GM23248 (cell line): ENCODE measurements at regions not wholly inside any gene's neighbourhood (a gene's known extent, or its start where the extent isn't known, plus 50 kb on each side); places are given as distances from the start of the nearest gene placed in this dataset.

Experiments
- DNase-seq: peaks from one replicate; pipeline ENCODE4 v3.0.0-alpha.2; 2015
- H2AFZ ChIP-seq: fragments of 200-600 bp; sonication (generic); 2 replicates; pipeline ENCODE4 v1.6.1; 2016; ENCODE audit warnings: antibody characterized with exemption
- H3F3A ChIP-seq: fragments of 200-600 bp; sonication (generic); 2 replicates; pipeline ENCODE4 v1.6.1; 2016; ENCODE audit warnings: mild to moderate bottlenecking, antibody characterized with exemption, mixed run types; ENCODE audit not compliant: insufficient read depth
- H3K27ac ChIP-seq: fragments of 200-600 bp; sonication (generic); 2 replicates; pipeline ENCODE4 v1.5.1; 2016; ENCODE audit warnings: mild to moderate bottlenecking
- H3K27me3 ChIP-seq: fragments of 200-600 bp; sonication (generic); replicated peaks from 2 replicates; pipeline ENCODE4 v1.6.1; 2016; ENCODE audit warnings: mild to moderate bottlenecking; ENCODE audit not compliant: insufficient read depth
- H3K36me3 ChIP-seq: fragments of 200-600 bp; sonication (generic); 2 replicates; pipeline ENCODE4 v1.6.1; 2016; ENCODE audit warnings: low read depth, mild to moderate bottlenecking
- H3K4me1 ChIP-seq: fragments of 200-600 bp; sonication (generic); 2 replicates; pipeline ENCODE4 v1.6.1; 2016; ENCODE audit warnings: mild to moderate bottlenecking; ENCODE audit not compliant: insufficient read depth
- H3K4me2 ChIP-seq: fragments of 200-600 bp; sonication (generic); one replicate; pipeline ENCODE4 v1.6.1; 2016; ENCODE audit warnings: mild to moderate bottlenecking; ENCODE audit not compliant: unreplicated experiment
- H3K4me3 ChIP-seq: fragments of 200-600 bp; sonication (generic); 2 replicates; pipeline ENCODE4 v1.5.1; 2016; ENCODE audit warnings: mild to moderate bottlenecking
- H3K79me2 ChIP-seq: fragments of 200-600 bp; sonication (generic); 2 replicates; pipeline ENCODE4 v1.6.1; 2016; ENCODE audit warnings: mild to moderate bottlenecking; ENCODE audit not compliant: insufficient read depth
- H3K9ac ChIP-seq: fragments of 200-600 bp; sonication (generic); 2 replicates; pipeline ENCODE4 v1.6.1; 2016; ENCODE audit warnings: mild to moderate bottlenecking
- H3K9me2 ChIP-seq: fragments of 200-600 bp; sonication (generic); 2 replicates; pipeline ENCODE4 v1.6.1; 2016; ENCODE audit warnings: mixed run types, mild to moderate bottlenecking, moderate library complexity; ENCODE audit not compliant: insufficient read depth
- H3K9me3 ChIP-seq: fragments of 200-600 bp; sonication (generic); one replicate; pipeline ENCODE4 v1.6.1; 2017; ENCODE audit warnings: low read depth
- H4K20me1 ChIP-seq: fragments of 200-600 bp; sonication (generic); 2 replicates; pipeline ENCODE4 v1.6.0; 2016; ENCODE audit not compliant: insufficient read depth
- EZH2 ChIP-seq: fragments of 200-600 bp; sonication (generic); IDR thresholded peaks from 2 replicates; pipeline ENCODE4 v1.6.1; 2018; ENCODE audit warnings: antibody characterized with exemption, mild to moderate bottlenecking; ENCODE audit not compliant: insufficient read depth, poor library complexity, severe bottlenecking
- EZH2phosphoT487 ChIP-seq: fragments of 200-600 bp; sonication (generic); IDR thresholded peaks from 2 replicates; pipeline ENCODE4 v1.6.1; 2018; ENCODE audit warnings: antibody characterized with exemption, moderate library complexity, mild to moderate bottlenecking, low read depth; ENCODE audit not compliant: insufficient read depth
- WGBS, 2 experiments: methylation state at CpG; one replicate each; pipeline ENCODE4 v1.1.6; 2015 to 2017; ENCODE audit warnings: low lambda C conversion rate in 2 of 2, low coverage in 1 of 2; ENCODE audit errors: missing lambda C conversion rate in 2 of 2; 5-methylcytosine and 5-hydroxymethylcytosine counted together
- in situ Hi-C: fragments of 300-500 bp; cut with MboI; formaldehyde crosslinking; loops from 2 replicates; pipeline ENCODE4 v1.15.0; 2020

DNA sequence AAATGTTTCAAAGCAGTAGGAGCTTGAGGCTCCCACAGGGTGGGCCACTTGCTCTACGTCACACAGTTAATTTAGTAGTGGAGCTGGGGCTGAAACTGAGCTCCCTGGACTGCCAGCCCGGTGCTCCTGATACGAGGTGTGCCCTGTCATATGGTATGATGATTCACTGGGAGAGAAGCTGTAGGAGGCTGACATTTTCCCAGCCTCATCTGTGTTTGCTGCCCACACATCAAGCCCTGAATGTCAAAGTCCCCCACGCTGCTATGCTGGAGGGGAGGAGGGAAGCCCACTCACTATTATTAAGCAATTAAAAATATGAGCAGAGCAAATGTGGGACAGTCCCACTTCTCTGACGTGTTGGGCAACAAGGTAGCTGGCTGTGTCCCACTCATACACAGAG lies 81.2 kb upstream of the SORCS3 start:
- DNase-seq = peak; percentile 44
- H3K27me3 ChIP-seq = no peaks in the 10 kb centered on the region
- no peaks in the 10 kb centered on the region for H3K79me2 ChIP-seq
- no peaks in the 10 kb centered on the region for H3F3A ChIP-seq
- H3K9me2 ChIP-seq = no peaks in the 10 kb centered on the region
- TF ChIP-seq EZH2phosphoT487 = no peak
- no peak for TF ChIP-seq EZH2
- H4K20me1 ChIP-seq = no peaks in the 10 kb centered on the region
- H3K9me3 ChIP-seq = no peaks in the 10 kb centered on the region
- in situ Hi-C loops = no loop called here
- peaks cover 7% of the 10 kb centered on the region for H3K4me1 ChIP-seq
- no peak overlapping the region for H3K27ac ChIP-seq
- no peak overlapping the region for H3K9ac ChIP-seq
- H3K4me3 ChIP-seq = no peak overlapping the region
- 3 to 8% methylated on average over 5 of the region's 5 CpGs for WGBS, 2 experiments
- H3K4me2 ChIP-seq = no peak overlapping the region
- H3K36me3 ChIP-seq = no peaks in the 10 kb centered on the region
- H2AFZ ChIP-seq = no peak overlapping the region

DNA sequence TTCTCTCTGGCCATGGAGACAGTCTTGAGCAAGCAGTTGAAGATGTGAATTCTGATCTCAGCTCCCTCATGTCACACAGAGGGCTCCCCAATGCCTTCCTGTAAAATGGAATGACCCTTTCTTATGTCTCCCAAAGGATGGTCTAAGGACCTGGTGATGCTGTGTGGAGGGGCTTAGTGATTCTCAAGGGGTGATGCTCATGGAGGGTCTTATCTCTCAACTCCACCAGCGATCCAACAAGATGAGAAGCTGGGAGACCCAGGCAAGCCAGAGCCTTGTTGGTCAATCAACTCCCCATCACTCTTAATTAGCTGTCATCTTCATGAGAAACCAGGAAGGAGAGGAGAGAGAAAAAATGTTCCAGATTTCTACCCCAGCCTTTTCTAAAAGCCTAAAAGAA lies 78.0 kb upstream of the SORCS3 start:
- no peak for DNase-seq
- Histone ChIP-seq H3K9ac (no peak overlapping the region), H3K9me3 (no peaks in the 10 kb centered on the region), H3K4me3 (no peak overlapping the region), H3K4me2 (no peak overlapping the region), H3K27me3 (no peaks in the 10 kb centered on the region), H3K27ac (no peak overlapping the region), H4K20me1 (no peaks in the 10 kb centered on the region), H3K4me1 (peaks cover 7% of the 10 kb centered on the region), H3K36me3 (no peaks in the 10 kb centered on the region), H3F3A (no peaks in the 10 kb centered on the region), H2AFZ (no peak overlapping the region), H3K9me2 (no peaks in the 10 kb centered on the region), H3K79me2 (no peaks in the 10 kb centered on the region)
- WGBS, 2 experiments = 0% methylated on average over 1 of the region's 1 CpG
- in situ Hi-C loops = no loop called here
- TF ChIP-seq EZH2 (no peak), EZH2phosphoT487 (no peak)

DNA sequence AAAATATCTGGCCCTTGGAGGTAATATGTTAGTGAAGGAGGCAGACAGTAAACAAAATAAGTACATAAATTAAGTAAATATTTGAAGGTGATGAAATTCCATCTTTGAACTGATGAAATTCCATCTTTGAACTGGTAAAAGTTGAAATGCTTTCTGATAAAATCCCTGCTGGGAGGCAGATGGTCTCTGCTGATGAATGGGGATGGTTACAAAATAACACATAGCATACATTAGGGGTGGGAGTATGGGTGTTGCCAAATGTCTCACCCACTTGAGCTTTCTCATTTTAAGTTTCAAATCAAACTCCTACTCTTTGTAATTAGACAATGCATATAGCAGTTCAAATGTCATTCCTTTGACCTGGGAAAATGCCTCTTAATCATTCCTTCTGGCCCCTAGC lies 77.5 kb upstream of the SORCS3 start:
- Histone ChIP-seq H3K27me3 (no peaks in the 10 kb centered on the region), H3K9me2 (no peaks in the 10 kb centered on the region), H3K79me2 (no peaks in the 10 kb centered on the region), H3K9ac (no peak overlapping the region), H3K9me3 (no peaks in the 10 kb centered on the region), H3K36me3 (no peaks in the 10 kb centered on the region), H4K20me1 (no peaks in the 10 kb centered on the region), H3K27ac (no peak overlapping the region), H3F3A (no peaks in the 10 kb centered on the region), H2AFZ (no peak overlapping the region), H3K4me2 (no peak overlapping the region), H3K4me3 (no peak overlapping the region), H3K4me1 (peaks cover 7% of the 10 kb centered on the region)
- TF ChIP-seq EZH2phosphoT487 = no peak
- no peak for TF ChIP-seq EZH2
- no peak for DNase-seq
- in situ Hi-C loops = no loop called here

DNA sequence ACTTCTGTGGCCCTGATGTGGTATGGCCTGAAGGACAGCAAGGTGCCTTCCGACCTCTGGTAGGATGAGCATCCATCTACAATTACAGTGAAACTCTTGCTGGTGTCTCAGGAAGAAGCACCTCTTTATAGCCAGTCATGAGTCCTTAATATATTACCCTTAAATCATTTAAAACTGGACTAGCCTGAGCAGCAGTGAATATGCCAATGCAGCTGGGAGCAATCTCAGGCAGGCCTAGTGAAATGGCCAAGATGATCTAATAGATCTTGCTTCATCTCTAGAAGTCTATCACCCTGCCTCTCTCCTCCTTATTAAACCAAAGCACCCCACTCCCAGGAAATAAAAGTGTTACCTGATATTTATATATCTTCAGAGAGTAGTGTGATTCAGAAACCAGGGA lies 66.7 kb upstream of the SORCS3 start:
- Histone ChIP-seq H3K36me3 (no peaks in the 10 kb centered on the region), H3K4me1 (no peaks in the 10 kb centered on the region), H4K20me1 (no peaks in the 10 kb centered on the region), H3K27me3 (no peaks in the 10 kb centered on the region), H3K9ac (no peak overlapping the region), H2AFZ (no peak overlapping the region), H3K4me2 (no peak overlapping the region), H3K27ac (no peak overlapping the region), H3K9me3 (no peaks in the 10 kb centered on the region), H3K4me3 (no peak overlapping the region), H3K9me2 (no peaks in the 10 kb centered on the region), H3F3A (no peaks in the 10 kb centered on the region), H3K79me2 (no peaks in the 10 kb centered on the region)
- peak; percentile 15 for DNase-seq
- TF ChIP-seq EZH2 = no peak
- no peak for TF ChIP-seq EZH2phosphoT487
- in situ Hi-C loops = no loop called here
- WGBS, 2 experiments = 88 to 92% methylated on average over 1 of the region's 1 CpG

DNA sequence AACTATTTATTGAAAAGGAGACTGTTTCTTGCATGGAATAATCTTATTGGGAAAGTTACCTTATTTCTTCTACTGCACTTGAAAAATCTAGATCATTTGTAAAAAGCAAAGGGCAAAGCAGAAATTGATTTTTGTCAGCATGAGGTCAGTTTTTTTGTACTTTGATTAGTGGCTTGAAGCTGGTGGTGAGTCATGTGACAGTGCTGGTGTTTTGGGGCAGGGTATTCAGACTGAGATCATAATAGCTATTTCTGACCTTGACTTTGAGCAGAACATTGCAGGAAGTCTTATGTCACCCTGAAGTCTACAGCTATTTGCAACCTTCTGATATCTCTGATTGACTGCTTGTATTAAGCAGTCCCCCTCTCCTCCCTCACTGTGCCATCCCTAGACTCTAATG lies 66.3 kb upstream of the SORCS3 start:
- in situ Hi-C loops = no loop called here
- DNase-seq = no peak
- H3K36me3 ChIP-seq = no peaks in the 10 kb centered on the region
- no peak overlapping the region for H2AFZ ChIP-seq
- no peaks in the 10 kb centered on the region for H3K9me2 ChIP-seq
- TF ChIP-seq EZH2 (no peak), EZH2phosphoT487 (no peak)
- H3K9me3 ChIP-seq = no peaks in the 10 kb centered on the region
- H3K27ac ChIP-seq = no peak overlapping the region
- peaks cover 2% of the 10 kb centered on the region; the same call in 1 of the 2 replicates for H3K4me1 ChIP-seq
- H3F3A ChIP-seq = no peaks in the 10 kb centered on the region
- H3K9ac ChIP-seq = no peak overlapping the region
- H3K4me2 ChIP-seq = no peak overlapping the region
- H4K20me1 ChIP-seq = no peaks in the 10 kb centered on the region
- H3K27me3 ChIP-seq = no peaks in the 10 kb centered on the region
- no peak overlapping the region for H3K4me3 ChIP-seq
- no peaks in the 10 kb centered on the region for H3K79me2 ChIP-seq
